GM12873 (cell line): ENCODE measurements at regions not wholly inside any gene's neighbourhood (a gene's known extent, or its start where the extent isn't known, plus 50 kb on each side); places are given as distances from the start of the nearest gene placed in this dataset.

Experiments used
- CTCF ChIP-seq: IDR thresholded peaks from 2 replicates; pipeline ENCODE4 v1.5.1; 2012; ENCODE audit warnings: low read depth, mild to moderate bottlenecking, moderate library complexity, low read length, control low read depth; ENCODE audit not compliant: insufficient read depth; ENCODE audit errors: missing control alignments

- no peak for TF ChIP-seq CTCF
These were observed 258.3 kb upstream of the ADAMTS5 start for GRCh38 chr21:27225151-27225550.

GRCh38 chr21:27224169-27224568 is 257.3 kb upstream of the ADAMTS5 start:
- TF ChIP-seq CTCF = no peak

GRCh38 chr21:27221077-27221476 is 254.2 kb upstream of the ADAMTS5 start:
- TF ChIP-seq CTCF = no peak

DNA sequence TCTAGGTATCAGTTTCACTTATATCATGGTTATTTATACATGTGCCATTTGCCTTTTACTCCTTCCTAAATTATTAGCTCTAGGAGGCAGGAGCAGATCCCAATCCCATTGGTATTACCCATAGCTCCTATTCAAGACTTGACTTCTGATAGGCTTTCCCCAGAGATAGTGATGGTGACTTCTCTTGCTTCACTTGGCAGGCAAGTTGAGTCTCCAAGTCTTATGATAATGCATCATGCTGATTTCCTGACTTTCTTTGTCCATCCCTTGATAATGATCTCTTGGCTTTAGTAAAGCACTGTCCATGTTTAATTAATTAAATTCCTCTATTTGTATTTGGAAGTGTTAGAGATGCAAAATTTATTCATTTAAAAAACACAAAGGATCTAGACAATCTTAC is 253.5 kb upstream of the ADAMTS5 start:
- no peak for TF ChIP-seq CTCF

DNA sequence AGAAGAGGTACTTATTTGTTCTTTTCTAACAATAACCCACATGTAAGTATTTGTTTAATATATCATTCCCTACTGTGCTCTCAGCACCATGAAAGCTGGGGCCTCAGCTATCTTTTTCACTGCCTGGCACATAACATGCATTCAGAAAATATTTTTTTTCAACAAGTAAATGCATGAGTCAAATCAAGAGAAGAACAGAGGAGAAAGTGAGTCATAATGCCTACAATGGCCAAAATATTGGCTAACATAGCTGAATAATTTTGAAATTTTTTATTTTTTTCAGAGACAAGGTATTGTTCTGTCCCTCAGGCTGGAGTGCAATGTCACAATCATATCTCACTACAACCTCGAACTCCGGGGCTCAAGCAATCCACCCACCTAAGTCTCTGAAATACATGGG is 252.2 kb upstream of the ADAMTS5 start:
- no peak for TF ChIP-seq CTCF

DNA sequence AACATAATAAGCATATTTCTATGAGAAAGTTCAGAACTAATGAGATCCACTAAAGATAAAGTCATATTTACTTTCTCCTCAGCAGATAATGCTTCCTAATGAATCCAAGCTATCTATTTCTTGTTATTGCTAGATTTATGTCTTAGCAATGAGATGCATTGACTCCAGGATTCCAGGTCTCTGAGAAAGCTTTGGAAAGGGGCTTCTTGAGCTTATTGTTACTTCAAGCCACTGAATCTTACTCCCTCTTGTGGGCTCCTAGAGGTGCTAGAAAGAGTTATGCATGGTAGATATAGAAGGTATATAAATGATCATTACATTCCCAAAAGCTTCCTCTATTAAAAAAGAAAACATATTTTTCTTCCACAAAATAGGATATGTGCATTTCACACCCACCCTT is 246.4 kb upstream of the ADAMTS5 start:
- no peak for TF ChIP-seq CTCF

DNA sequence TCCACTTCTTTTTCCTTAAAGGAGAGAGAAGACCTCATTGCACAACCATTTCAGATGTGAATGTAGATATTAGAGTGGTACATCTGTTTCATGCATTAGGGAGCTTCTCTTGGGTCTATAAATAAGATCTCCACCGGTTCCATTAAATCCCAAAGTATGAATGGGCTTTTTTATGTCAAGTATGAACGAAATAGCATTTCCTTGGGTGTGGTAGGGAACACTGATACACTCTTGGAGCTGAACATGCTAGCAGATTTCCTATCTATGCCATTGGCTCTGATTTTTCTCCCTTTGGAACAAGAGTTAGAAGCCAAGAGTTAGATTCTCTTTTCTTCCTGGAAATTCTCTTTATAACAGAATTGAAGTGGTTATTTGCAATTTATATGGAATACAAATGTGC is 245.6 kb upstream of the ADAMTS5 start:
- no peak for TF ChIP-seq CTCF

DNA sequence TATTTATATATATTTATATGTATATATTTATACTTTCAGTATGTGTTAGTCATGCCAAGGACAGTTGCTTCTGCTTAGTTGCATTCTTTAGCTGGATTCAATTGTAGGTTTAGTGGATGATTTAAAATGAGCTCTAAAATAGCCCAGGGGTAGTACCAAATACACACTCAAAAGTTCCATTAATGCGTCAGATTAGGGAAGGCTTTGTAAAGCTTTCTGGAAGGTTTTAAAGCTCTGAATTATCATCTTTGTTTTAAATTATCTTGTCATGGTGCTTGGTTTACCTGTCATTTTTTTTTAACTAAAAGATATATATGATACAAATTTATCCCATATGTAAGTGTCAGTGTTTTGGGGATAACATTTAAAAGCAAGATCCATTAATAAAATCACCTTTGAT is 242.7 kb upstream of the ADAMTS5 start:
- no peak for TF ChIP-seq CTCF
